NCI-H1092 treated with DMSO at 0.1 percent for 48 hours (cell line): ENCODE measurements at regions not wholly inside any gene's neighbourhood (a gene's known extent, or its start where the extent isn't known, plus 50 kb on each side); places are given as distances from the start of the nearest gene placed in this dataset.
"Not testable (repeated sequence)": the region's sequence is repeated elsewhere in the genome, so short reads cannot be mapped to it uniquely, and the experiment has no call there.

Experiments used
- DNase-seq: peaks from one replicate; lab custom pipeline; 2025; lab: John Stamatoyannopoulos, UW

DNA sequence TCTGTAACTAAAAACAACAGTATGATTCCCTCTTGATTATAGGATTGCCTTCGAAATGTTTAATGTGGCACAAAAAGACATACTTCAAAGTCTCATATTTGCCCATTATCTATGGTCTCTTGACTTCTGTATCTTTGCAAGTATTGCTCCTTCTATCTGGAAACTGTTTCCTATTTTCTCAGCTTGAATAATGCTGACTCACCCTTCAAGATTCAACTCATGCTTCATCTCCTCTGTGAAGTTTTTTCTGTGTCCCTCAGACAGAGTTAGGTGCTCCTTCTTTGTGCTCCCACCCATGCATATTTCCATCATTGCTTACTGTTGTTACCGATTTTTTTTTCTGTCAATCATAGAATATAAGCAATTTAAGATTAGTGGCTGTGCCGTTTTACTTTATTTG, 192.8 kb upstream of the ROBO1 start:
- DNase-seq, result no peak

DNA sequence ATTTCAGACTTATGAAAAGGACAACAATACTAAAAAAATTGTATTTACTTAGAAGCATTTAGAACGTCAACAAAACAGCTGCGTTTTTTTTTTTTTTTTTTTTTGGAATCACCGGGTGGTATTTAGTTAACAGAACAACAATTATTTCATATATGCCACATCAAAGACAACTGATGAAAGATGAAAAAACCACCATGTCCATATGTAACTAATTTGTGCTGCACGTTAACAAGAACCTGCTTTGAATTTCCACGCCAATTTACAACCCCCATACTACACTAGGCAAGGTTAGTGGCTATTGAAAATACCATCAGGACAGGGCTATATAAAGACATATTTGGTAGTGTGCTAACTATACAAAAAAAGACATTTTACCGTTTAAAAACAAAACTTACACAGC, 189.3 kb upstream of the ROBO1 start:
- DNase-seq, result no peak

DNA sequence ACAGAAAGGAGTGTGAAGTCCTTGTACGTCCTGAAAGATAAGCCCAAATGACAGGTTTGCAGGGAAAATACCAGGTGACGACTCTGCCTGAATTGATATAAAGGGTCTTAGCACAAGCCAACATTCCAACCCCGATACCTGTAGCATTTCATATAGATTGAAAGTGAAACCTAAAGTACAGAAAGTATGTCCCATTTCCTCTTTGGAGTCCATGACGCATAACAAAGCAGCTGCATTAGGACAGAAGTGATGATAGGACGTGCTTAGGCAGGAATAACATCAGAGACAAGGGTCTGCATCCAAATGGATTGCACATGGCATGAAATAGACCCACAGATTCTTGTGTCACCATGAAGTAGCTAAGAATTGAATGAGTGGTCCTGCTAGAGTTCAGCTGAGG, 187.0 kb upstream of the ROBO1 start:
- DNase-seq, result no peak

DNA sequence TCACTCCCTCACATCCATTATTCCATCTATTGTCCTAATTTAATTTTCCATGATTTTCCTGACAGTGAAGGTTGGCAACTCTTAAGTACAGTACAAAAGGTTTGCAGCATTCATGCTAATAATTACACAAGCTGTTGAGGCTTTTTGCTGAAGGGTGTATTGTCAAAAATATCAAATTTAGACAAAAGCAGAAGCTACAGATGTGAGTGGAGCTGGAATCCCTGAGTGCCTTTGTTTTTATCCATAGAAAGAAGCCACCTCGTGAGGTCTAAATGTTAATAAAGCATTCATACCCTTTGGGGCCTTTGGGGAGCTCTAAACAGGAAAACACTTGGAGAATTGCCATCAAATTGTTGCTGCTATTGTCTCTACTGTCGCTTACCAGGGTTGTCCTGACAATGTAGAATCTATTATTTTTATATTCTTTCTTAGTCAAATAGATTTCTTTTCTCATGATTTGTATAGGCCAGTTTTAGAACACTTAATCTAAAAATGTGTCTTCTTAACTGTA, 185.8 kb upstream of the ROBO1 start:
- no peak for DNase-seq

DNA sequence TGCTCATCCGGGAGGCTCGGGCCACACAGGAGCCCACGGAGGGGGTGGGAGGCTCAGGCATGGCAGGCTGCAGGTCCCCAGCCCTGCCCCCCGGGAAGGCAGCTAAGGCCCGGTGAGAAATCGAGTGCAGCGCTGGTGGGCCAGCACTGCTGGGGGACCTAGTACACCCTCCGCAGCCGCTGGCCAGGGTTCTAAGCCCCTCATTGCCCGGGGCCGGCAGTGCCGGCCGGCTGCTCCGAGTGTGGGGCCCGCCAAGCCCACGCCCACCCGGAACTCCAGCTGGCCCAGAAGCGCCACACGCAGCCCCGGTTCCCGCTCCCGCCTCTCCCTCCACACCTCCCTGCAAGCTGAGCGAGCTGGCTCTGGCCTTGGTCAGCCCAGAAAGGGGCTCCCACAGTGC, 183.6 kb upstream of the ROBO1 start:
- DNase-seq, result not testable (repeated sequence)

DNA sequence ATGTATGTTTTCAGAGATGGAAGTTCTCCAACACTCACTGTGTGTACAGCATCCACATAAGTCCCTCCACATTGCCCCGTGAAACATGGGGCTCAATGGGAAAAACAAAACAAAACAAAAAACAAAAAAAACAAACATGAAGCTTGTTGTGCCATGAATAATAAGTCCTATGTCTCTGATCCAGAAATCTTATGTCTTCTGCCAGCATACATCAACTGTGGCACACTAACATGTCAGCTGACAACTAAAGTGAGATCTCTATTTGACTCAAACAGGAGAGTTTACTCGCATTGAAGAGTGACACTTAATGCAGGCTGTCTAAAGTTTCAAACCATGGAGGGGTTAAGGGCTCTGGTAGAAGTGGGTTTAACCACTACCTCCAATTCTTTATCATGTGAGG, 180.2 kb upstream of the ROBO1 start:
- no peak for DNase-seq

DNA sequence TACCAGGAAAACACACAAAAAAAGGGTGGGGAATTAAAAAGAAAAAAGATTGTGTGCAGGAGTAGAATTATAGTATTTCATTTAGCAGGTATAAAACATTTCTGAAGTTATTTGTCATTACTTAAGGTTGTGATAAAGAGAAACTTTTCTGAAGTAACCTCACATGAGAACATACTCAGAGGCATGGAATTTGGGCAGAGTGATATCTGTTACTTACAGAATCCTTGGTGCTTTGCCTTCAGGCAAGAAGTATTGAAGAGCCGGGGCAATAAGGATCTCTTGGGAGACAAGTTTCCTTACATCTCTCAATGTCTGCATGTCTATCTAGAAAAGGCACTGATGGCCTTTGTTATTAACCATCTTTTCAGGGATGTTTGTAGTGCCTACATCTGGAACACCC, 179.7 kb upstream of the ROBO1 start:
- DNase-seq, result no peak

DNA sequence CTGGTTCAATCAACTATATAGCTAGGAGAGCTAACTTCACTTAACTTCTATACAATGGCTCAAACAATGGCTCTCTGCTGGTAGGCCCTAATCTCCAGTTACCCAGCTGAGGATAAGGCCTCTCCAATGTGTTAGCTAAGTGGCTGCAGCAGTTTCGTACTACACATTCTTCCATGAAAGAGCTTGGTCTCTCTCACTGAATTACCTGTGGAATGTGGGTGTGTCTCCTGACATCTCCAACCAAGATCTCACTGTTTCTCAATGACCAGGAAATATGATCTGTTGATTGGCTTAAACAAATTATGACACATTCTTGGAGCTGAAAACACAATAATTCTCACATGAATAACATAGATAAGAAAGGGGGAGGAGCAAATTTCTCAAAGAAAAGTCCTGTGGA, 169.8 kb upstream of the ROBO1 start:
- no peak for DNase-seq

DNA sequence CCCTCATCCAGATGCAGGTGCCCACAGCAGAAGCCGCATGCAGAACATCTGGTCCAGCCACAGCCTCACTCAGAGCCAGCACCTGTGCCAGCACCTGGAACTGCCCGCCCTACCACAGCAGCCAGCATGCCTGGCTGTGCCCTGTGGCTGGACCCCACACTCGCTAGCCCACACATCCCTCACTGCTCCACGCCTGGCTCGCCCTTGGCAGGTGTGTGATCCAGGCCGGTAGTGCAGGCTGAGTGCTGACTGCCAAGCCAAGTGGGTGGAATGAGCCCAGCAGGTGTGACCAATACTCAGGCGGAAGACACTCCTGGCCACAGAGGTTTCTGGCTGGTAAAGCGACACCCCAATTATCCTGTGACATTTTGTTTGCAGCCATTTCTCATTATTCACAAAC, 162.4 kb upstream of the ROBO1 start:
- no peak for DNase-seq

DNA sequence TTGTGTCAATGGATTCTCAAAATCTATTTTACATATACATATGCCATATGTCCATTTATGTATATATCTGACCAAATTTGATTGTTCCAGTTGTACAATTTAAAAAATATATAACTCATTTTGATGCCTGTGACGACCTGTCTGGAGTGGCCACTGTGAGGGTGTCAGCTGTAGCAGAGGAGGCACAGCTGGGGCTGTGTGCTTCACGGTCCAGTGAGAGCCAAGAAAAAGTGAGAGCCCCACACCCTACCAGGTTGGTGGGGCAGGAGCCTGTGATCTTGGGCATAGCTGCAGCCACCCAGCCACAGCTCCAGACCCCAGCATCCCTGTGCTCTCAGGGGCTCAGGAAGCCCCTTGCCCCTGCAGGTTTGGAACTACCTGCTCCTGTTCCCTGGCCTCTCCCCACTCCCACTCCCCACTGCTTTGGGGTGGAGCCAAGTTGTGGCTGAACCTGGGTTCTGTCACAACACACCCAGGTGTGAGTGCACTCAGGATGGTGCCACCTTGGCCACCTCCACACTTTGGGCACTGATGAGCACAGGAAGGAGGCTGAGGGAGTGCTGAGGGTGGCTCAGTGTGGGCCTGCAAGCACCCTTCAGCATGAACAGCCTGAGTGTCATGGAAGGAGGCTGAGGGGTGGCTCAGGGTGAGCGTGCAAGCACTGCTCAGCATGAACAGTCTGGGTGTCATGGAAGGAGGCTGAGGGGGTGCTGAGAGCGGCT, 161.1 kb upstream of the ROBO1 start:
- DNase-seq, result no peak

DNA sequence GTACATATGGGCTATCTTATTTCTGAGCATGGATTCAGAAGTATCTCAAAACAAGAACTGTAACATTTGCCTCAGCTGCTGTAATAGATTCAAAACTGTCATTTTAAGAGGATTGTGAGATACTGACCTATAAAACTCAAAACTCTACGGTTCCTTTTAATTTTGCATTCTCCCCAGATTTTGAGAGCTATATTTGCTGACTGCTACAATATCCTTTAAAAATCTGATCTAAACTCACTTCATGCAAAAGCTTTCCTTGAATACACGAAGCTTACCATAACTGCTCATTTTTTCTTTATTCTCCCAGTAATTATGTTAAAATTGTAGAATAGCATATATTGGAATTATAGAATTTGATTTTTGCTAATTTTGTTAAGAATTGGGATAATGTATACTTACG, 158.7 kb upstream of the ROBO1 start:
- DNase-seq, result no peak

DNA sequence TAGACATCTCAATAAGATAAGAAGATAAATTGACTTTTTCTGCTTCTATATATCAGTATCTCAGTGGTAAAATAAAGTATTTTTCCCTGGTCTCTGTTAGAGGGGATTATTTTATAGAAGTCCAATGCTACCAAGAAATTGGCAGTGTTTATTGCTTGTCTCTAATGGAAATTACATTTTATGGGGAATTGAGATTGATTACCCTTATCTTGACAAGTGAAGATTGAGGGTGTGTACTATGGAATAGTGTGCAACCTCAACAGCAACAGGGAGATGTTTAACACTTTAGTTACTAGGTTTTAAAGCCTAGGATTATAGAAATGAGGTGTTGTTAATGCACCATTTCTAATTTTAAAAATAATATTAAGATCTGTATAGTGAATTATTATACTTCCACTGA, 154.8 kb upstream of the ROBO1 start:
- DNase-seq, result no peak

DNA sequence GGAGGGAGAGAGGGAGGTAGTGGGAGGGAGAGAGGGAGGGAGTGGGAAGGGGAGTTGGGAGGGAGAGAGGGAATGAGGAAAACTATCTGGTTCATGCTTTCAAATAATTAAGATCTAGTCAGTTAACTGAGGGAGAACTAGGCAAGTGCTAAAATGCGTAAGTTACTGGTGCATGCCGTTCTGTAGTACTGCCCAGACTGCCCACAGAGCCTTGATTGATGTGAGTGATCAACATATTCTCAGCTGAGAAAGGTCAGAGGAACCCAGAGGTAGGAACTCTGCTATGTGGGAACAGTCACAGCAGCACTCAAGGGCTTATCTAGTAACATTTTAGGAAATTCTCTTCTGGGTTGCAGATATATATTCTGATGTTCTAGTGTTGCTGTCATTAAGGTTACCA, 149.8 kb upstream of the ROBO1 start:
- DNase-seq, result no peak

DNA sequence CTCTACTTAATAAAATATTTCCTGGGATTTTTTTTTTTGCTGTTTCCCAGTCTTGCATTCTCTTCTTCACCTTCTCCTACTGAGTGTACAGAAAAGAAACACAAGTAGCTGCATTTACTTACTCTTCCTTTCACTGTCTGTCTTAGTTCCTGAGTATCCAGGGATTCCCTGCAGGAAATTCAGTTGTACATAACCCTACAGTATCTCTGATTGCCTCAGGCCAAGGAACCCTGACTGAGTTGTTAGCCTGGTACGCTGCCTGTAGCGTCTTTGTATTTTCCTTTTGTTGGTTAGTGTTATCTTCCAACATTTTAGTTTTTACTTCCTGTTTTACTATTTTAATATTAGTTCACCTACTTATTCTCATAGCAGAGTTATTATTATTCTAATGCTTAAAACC, 142.5 kb upstream of the ROBO1 start:
- DNase-seq, result no peak

DNA sequence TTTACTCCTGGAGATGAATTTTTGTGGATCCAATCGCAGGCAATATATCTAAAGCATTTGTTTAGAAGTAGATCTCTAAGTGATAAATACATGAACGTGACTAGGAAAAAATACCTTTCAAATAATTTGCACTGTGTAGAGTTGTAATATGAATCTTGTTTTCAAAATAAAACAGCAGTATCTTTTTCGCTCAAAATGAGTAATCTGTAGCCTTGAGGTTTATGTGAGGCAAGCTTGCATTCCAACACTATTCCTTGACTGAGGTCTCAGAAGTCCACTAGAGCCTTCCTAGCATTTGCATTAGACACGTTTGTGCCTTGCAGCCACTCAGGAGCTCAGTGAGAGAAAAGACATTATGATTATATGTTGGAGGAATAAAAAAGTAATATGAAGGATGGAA, 138.3 kb upstream of the ROBO1 start:
- DNase-seq, result no peak

DNA sequence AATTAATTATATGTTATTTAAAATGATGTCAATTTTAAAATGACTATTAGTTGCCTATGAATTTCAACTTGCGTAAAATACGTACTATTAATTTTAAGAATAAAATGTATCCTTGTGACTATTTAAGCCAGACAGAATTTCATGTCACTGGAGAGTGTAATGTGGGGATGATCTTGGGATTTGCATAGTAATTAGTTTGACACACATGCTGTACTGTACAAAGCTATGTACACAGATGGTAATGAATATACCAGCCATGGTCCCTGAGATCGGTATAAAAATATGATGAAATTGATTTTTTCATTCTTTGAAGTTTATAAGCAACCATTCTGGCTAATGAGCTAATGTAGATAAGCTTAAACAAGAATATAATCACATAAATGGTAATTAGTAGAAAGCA, 134.4 kb upstream of the ROBO1 start:
- no peak for DNase-seq

DNA sequence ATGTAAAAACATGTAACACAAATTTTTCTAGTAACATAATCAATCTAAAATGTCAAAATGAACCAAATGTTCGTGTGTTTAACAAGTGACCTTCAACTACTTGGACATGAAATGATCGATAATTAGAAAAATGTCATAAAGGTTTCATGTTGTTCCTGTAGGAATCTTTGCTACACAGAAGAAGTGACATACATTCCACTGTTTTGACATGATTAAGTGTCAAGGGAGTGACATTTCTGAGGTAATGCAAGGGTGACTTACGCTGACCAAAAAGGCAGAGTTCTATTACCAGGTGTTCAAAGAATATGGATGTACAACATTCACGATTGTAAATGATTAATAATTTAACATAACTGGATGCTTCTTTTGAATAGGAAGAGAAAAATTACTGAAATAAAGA, 131.1 kb upstream of the ROBO1 start:
- no peak for DNase-seq

DNA sequence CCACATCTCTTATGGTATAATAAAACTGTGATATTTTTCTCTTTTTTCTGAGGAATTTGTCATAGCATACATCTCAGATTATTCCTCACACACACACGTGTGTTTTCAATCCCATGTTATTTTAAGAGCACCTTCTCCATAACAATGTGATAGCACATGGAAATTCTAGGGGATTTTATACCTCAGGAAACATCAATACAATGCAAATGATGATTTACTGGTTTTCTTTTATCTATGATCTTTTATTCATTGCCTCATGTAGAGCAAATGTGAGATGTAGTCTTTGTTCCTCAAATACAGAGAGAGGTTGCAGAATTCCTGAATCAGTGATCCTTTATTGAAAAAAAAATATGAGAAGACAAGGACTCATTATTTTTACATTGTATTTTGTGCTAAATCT, 128.3 kb upstream of the ROBO1 start:
- no peak for DNase-seq

DNA sequence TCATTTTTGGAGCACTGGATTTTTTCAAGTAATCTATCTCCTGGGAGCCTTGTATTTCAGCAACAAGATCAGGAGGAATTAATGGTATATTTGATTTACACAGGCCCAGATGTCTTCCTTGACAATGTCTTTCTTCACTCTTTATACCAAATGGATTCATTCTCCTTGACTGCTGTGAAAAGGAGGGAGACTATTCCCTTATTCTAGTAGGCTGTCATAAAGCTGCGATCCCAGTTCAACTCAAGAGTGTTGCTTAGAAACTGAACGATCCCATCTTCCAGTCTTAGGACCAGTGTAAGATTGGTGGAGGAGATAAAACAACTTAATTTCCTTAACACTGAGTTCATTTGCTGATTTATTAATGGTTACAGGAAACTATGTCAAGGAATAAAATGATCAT, 119.4 kb upstream of the ROBO1 start:
- no peak for DNase-seq

DNA sequence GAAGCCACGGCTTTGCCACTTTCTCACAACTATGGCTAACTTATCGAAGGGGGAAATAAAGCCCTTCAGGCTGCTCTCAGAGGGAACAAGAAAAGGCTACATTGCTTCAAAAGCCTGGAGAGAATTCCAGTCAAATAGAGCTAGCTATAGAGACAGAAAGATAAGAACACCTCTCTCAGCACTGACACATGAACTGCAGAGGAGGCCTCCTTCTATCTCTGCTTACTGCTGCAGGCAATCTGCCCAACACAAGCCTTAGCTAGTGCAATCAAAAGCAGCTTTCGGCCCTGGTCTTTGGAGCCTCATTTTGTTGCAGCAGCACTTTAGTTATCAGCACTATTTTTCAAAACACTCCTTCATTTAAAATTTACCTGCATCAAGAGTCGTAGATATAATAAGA, 118.4 kb upstream of the ROBO1 start:
- no peak for DNase-seq

DNA sequence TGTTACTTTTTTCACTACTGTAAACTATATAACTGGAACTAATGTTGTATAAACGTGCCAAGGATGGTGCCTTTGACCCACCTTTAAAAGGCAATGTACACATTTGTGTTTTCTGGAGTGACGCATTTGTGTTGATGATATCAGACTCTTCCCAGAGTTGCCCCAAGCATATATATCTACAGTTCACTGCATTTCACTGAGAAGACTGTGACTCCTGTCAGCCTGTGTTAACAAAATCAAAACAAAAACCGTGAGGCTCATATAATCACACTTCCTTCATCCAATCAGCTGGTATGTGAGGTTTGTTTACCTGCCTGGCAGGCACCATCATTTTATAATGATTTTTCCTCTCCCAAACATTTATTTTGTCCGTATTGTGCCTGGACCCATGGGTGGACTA, 117.6 kb upstream of the ROBO1 start:
- DNase-seq, result no peak

DNA sequence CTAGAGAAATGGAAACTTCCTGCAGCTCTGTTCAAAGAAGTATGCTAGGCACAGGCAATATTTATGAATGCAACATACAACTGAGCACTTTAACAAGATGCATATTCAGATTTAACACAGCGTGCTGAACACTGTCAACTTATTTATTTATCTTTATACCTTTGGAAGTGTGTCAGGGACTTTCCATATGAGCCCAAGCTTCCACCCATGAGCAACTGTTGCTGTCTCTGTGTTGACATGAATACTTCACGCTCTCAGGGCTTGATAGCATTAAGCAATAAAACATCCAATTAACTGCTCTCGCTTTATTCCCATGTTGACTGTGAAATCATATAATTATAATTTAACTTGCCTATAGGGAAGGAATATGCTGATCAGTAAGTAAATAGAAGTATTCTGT, 116.6 kb upstream of the ROBO1 start:
- DNase-seq, result no peak

DNA sequence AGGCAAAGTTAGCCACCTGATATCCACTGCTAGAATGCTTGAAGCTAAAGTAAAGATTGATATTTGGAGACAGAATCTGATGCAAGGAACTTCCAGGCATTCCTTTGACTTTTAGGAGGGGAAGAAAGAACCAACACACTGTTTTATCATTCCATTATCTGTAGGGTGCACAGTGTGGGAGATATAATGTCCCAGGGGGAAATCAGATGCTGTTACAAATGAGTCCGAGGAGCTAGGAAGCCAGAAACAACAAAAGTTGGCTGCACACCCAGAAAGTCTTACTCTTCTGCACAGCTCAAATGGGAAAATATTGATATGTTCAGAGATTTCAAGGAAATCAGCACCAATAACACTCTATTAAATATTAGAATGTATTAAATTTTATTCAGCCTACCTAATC, 113.6 kb upstream of the ROBO1 start:
- DNase-seq, result no peak

DNA sequence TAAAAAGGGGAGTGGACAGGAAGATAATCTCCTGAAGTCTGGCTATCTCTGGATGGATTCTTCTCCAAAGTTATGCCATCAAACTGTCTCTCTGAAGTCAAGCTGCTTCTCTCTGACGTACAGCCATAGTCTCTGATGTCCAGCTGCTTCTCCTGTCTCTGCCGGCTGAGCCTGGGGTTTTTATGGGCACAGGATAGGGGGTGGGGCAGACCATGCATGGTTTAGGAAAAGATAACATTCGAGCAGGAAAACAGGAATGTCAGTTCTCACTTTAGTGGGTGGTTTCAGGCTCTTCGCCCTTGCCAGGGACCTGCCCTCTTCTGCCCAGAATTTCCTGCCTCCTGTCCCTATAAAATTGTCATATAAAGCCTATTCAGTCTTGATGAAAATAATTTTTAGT, 110.9 kb upstream of the ROBO1 start:
- no peak for DNase-seq

DNA sequence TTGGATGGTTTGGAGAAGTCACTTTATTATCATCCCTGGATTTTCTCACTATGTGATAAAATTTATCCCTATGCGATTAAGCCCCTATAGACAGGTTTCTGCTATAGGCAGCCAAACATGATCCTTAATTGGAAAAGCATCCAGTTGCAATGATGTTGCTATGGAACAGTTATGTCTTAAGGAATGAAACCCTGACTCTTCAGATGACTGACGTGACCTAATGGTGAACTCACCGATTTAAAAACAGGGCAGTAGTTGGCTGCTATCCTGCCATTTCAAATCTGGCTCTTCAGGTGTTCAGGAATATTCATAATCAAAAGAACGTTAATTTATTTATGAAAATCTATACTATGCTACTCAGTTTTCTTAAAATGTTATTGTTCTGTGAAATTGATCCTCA, 106.8 kb upstream of the ROBO1 start:
- no peak for DNase-seq
